Activated CD4-positive, alpha-beta T cell treated with anti-CD3 and anti-CD28 coated beads for 24 hours (primary cell): ENCODE measurements at regions not wholly inside any gene's neighbourhood (a gene's known extent, or its start where the extent isn't known, plus 50 kb on each side); places are given as distances from the start of the nearest gene placed in this dataset.

Experiments used
- DNase-seq, 2 donors: peaks; one replicate each; pipeline ENCODE4 v3.0.0-alpha.2; 2020; ENCODE audit warnings: low read depth in 2 of 2

DNA sequence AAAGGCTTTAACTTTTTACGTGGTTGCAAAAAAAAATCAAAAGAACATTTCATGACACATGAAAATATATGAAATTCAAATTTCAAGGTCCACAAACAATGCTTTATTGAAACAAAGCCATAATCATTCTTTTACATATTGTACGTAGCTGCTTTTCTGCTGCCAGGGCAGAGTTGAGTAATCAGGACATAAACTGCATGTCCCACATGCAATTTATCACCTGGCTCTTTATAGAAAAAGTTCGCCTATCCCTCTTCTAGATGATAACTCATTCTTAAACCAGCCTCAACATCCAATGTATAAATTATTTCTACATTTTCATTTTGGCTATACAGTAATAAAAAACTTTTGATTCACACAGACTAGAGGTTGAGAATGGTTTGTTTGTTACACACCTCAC lies 154.9 kb downstream of the AXIN2 start:
- no peak for DNase-seq

DNA sequence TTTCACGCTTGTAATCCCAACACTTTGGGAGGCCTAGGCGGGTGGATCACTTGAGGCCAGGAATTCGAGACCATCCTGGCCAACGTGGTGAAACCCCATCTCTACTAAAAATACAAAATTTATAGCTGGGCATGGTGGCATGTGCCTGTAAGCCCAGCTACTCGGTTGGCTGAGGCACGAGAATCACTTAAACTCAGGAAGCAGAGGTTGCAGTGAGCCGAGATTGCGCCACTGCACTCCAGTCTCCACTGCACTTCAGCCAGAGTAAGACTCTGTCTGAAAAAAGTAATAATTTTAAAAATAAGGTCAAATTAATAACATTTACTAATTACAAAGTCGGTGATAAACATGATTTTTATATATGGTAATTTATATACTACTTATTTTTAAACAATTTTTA lies 155.9 kb downstream of the AXIN2 start:
- no peak for DNase-seq

- no peak for DNase-seq
Observed at GRCh38 chr17:65404761-65405160, 156.7 kb downstream of the AXIN2 start.

DNA sequence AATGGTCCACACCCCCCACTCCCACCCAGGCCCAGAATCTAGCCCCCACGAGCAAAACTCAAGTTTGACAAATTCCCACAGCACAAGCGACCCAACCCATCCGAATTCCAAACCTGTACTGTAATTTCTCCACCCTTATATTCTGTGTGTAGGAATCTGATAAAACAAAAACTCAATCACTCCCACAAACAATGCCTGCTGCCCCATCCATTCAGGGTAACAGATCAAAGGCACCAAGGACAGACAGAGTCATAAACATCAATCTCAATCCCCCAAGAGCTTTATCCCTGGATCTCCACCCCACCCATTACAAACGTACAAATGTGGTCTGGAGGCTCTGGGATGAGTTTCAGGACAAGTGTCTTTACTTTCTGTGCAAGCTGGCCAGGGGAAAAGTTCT lies 157.8 kb downstream of the AXIN2 start:
- no peak for DNase-seq

DNA sequence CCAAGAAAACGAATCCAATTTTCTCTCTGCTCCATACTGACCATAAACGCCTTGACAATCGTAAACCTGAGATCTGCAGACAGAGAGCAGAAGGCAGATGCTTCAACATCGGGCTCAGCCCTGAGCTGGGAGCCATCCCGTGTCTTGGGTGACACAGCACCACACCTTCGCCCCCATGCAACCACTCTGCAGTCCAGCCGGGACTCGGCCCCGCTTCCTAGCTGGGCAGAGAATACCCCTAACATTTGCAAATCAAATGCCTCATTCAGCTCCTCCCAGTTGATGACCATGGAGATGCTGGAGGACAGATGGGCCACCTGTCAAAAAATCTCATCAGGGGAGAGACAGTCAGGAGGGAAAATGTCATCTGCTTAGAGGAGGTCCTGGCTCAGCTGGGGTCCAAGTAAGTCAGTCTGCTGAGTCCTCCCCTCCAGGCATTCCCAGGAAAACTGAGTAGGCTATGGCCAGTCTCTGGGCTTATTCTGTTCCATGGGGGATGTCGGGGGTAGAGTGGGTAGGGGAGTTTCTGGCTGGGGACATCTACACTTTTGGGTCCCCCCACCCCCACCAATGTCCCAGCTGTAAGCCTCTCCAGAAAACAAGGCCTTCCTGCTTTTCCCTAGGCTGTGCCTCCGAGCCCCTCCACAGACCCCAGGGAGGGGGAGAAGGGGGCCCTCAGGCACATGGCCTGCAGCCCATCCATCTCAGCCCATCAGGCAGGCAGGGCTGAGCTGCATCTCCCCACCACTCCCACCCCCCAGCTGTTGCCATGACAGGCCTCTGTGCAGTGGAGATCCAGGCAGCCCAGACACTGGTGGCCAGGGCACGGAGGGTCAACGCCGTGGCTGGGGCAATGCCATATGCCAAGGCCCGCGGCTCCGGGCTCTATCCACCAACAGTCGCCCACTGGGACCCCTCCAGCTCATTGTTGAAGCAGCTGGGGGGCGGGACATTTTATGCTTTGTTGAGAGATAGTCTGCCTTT lies 158.6 kb downstream of the AXIN2 start:
- no peak for DNase-seq

DNA sequence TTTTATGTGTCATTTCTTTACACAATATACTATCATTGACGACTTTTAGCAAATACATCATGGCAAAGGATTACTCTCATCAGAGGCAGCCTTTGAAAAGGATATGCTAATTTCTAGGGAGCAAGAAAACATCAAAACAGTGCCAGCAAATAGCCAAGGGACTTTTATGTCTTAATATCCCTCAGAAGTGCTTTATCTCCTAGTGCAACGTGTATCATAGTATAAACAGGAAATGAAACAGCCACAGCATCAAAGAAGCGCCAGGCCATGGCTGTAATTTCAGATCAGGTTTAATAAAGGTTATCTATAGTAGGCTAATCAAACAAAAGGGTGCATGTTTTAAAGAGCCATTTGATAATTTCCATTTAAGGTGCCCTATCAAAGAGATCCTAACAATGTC lies 159.9 kb downstream of the AXIN2 start:
- DNase-seq, result no peak

DNA sequence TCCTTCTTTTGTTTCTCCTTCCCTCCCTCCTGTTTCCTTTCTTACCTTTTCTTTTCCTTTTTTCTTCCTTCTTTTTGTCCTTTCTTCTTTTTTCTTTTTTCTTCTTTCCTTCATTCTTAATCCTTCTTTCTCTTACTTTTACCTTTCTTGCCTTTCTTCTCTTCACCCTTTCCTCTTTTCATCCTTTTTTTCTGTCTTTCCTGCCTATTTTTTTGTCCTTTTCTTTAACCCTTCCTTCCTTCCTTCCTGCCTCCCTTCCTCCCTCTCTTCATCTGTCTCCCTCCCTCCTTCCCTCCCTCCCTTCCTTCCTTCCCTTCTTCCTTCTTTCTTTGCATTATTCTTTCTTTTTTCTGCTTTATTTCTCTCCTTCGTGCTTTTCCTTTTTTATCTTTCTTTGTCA lies 160.7 kb downstream of the AXIN2 start:
- DNase-seq, result no peak

DNA sequence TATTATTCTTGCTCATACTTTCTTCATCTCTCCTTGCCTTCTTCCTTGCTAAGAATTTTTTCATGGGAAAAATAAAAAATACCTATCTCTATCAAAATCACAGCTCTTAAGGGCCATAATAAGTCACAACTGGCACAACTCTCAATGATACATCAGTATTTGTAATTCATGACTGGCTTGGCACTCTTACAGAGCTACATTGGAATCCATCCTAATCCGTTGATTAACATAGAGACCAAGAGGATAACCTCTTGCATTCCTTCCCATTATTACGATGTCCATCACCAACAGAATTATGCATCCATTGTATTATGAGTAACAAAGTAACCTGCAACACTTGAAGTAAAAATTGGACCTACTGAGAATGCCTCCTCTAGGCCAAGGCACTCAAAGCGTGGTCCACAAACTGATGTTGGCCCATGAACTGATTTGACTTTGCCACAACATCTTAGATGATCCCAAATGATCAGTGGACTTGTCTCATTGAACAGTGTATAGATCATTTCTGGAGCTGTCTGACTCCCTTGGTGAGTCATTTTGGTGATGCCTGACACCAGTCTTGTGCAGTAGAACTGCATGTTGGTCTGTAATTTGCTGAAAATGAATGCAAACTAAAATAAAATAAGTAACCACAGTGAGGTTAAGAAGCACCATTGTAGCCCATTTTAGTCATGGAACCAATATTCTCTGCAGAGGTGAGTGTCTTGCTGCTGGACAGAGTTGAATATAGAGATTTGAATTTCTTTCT lies 163.2 kb downstream of the AXIN2 start:
- DNase-seq, result no peak

DNA sequence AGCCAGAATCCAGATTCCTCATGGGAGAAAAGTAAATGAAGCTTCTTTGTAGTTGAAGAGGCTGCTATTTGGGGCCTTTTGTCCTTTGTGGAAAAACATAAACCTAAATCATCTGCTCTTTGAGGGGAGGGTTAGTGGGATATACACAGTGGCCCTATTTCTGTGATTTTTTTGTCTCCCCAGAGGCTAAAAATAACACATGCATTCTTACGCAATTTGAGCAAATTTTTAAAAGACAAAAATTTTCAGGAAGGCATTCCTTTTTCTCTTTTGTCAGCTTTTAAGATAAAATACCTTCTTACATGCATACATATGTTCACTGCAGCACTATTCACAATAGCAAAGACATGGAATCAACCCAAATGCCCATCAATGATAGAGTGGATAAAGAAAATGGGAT lies 165.5 kb downstream of the AXIN2 start:
- no peak for DNase-seq

- DNase-seq, result no peak
Observed at GRCh38 chr17:65394811-65395472, 166.5 kb downstream of the AXIN2 start.

DNA sequence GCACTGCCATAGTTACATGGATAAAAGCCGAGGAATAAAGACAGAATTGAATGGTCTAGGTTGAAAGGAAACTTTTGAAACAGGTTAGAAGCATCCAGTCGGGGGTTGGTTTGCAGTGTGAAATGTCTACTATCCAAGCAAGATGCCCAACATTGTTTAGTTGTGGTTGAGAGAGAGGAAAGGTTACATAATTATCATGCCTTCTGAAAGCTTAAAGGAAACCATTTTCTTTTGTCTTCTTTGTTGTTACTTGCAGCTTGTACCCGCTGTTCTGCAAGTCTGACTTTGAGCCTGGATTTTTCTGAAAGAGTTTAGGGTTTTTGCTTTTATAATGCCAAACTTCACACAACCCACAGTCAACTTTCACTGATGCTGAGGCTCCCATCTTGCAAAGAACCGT lies 167.9 kb downstream of the AXIN2 start:
- no peak for DNase-seq

DNA sequence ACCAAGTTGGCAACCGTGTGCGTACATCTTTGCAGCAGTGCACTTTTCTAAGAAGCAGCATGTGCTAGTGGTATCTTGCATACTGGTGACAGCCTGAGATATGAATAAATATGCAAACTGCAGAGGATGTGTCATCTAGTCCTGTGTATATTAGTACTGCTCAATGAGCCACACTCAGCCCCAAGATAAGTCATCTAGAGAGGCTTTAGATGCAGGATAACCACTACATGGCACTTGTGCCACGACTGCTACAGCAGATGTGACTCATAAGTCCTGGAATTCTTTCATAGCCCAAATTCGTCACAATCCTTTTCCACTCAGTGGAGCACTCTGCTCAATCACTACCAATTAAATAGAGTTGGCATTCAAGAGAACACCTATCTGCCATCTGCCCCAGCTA lies 171.5 kb downstream of the AXIN2 start:
- DNase-seq, result no peak

DNA sequence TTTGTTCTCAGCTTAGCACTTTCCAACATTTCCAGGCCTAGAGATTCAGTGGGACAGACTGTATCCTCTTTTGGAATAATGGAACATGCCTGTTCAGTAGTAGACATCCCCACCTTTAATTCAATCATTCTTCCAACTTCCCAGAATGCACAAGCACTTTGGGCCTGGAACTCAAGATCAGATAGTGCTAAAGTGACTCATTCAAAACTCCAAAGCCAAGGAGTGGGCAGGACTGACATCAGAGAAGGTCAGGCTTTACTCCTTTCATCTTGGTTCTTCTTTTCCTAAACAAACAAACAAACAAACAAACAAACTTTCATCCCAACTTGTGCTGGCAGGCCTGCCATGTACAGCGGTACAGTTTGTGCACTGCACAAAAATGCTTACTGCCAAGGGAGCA lies 172.0 kb downstream of the AXIN2 start:
- DNase-seq, result no peak

DNA sequence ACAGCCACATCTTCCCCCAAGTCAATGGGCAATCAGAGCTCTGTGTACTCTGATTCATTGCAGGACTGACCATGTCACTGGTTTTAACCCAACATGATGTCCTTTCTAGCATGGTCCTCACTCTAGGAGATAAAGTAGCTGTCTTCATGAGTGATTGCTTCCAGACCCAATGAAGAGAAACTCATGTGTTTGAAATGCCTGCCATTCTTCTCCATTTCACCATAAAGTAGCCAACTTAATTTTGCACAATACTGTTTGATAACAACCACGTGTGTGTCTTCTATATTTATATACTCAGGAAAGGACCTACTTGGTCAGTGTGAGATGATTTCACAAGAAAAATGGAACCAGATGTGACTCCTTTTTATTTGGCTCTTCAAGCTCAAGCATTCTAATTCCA lies 172.5 kb downstream of the AXIN2 start:
- DNase-seq, result no peak

GRCh38 chr17:65387322-65387721 lies 174.1 kb downstream of the AXIN2 start:
- DNase-seq, result no peak

DNA sequence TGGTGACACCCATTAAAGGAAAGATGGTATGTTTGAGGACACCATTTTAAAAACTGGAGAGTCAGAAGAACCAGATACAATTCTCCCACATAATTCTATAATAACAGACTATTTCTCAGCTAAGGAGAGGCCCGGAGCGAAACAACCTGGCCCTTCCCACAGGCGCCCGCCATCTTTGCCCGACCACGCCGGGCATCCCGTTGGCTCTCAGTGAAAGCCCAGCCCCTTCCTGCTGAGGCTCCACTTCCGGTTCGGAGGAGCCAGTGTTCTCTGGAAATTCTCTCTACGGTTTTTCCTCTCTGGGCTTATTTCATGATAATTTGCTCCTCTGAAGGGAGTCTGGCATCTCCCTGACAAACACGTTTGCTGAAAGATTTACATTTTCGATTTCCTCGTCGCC lies 175.7 kb downstream of the AXIN2 start:
- no peak for DNase-seq

GRCh38 chr17:65385071-65385470 lies 176.4 kb downstream of the AXIN2 start:
- no peak for DNase-seq

- DNase-seq, result no peak
Observed at GRCh38 chr17:65381152-65381551, 180.3 kb downstream of the AXIN2 start.

- no peak for DNase-seq
Observed at GRCh38 chr17:65374966-65375365, 186.5 kb downstream of the AXIN2 start.

GRCh38 chr17:65371702-65372101 lies 189.7 kb downstream of the AXIN2 start:
- no peak for DNase-seq

- no peak for DNase-seq
Observed at GRCh38 chr17:65370669-65371131, 190.7 kb downstream of the AXIN2 start.

GRCh38 chr17:65368341-65368740 lies 193.1 kb downstream of the AXIN2 start:
- DNase-seq, result no peak
